Fibroblast of pulmonary artery (primary cell): ENCODE measurements at regions not wholly inside any gene's neighbourhood (a gene's known extent, or its start where the extent isn't known, plus 50 kb on each side); places are given as distances from the start of the nearest gene placed in this dataset.

Experiments
- DNase-seq: peaks from one replicate; pipeline ENCODE4 v3.0.0-alpha.2; 2010; ENCODE audit warnings: low read depth
- H3K4me3 ChIP-seq: replicated peaks from 2 replicates; pipeline ENCODE4 v1.5.1; 2011; ENCODE audit warnings: low read depth, mild to moderate bottlenecking, control low read depth, low read length, moderate library complexity
- TF ChIP-seq, protein P1 (sequence below): IDR thresholded peaks from 2 replicates; pipeline ENCODE4 v1.5.1; 2011; ENCODE audit warnings: mild to moderate bottlenecking, control low read depth, low read length, inconsistent platforms; ENCODE audit errors: missing control alignments

DNA sequence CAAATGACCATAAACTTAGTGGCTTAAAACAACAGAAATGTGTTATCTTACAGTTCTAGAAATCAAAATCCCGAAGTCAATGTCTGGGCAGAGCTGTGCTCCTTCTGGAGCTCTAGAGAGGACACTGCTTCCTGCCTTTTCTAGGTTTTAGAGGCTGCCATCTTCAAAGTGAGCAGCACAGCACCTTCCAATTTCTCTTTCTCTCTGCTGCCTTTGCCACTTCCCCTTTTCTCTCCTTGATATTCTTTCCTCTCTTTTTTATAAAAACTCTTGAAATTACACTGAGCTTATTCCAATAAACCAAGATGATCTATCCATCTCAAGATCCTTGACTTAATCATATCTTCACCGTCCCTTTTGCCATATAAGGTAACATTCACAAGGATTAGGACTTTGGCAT, 616.9 kb downstream of the PLPP3 start:
- TF ChIP-seq, protein P1, sequence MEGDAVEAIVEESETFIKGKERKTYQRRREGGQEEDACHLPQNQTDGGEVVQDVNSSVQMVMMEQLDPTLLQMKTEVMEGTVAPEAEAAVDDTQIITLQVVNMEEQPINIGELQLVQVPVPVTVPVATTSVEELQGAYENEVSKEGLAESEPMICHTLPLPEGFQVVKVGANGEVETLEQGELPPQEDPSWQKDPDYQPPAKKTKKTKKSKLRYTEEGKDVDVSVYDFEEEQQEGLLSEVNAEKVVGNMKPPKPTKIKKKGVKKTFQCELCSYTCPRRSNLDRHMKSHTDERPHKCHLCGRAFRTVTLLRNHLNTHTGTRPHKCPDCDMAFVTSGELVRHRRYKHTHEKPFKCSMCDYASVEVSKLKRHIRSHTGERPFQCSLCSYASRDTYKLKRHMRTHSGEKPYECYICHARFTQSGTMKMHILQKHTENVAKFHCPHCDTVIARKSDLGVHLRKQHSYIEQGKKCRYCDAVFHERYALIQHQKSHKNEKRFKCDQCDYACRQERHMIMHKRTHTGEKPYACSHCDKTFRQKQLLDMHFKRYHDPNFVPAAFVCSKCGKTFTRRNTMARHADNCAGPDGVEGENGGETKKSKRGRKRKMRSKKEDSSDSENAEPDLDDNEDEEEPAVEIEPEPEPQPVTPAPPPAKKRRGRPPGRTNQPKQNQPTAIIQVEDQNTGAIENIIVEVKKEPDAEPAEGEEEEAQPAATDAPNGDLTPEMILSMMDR: no peak
- no peak overlapping the region for H3K4me3 ChIP-seq
- DNase-seq: no peak

DNA sequence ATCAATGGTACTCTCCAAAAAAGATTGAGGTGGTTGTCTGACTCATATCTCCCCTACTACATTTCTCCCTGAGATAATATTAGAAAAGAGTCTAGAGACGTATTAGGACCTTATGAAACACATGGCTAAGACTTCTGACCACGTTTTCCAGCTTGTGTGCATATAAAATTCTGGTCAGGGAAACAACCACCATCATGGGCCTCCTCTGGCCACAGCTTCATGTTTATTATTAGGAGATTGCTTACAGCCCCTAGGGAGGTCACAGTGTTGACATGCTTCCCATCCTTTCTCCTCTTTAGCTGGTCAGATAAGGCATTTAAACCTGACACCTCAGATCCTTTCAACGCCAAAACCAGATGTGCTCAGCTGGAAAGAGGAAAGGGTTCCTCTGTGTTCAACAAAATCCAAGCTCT, 620.2 kb downstream of the PLPP3 start:
- no peak overlapping the region for H3K4me3 ChIP-seq
- TF ChIP-seq, protein P1: no peak
- no peak for DNase-seq

DNA sequence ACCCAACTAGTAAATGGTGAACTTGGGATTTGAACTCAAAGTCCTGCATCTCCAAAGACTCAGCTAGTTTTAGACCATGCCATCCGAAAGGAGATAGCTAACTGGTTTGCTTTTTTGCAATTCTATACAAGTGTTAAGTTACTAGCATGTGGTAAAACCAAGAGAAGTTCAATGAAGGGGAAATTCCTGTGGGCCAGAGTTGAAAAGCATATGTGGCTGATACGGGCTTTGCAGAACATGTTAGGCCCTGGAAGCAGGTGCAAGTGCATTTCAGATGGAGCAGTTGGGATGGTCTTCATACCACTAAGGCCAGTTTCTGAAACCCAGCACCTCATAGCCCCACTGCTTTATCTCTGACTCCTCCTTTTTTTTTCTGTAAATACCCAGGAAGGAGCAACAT, 620.9 kb downstream of the PLPP3 start:
- no peak overlapping the region for H3K4me3 ChIP-seq
- TF ChIP-seq, protein P1: no peak
- no peak for DNase-seq

DNA sequence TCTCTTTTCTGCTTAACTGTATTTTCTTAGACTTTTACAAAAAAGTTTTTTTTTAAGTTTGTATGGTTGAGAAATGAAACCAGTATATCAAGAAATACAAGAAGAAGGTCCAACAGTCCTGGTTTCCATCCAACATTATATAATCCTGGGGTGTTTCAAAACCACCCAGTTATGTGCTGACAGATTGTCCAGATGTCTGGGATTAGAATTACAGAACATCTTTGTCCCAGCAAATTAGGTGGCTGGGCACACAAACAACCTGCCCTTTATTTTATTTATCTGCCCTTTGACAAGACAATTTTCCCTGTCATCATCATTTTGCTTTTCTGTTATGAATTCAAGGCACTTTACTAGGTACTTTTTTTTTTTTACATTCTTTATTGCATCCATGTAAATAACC, 622.1 kb downstream of the PLPP3 start:
- H3K4me3 ChIP-seq: no peak overlapping the region
- TF ChIP-seq, protein P1: no peak
- DNase-seq: no peak

DNA sequence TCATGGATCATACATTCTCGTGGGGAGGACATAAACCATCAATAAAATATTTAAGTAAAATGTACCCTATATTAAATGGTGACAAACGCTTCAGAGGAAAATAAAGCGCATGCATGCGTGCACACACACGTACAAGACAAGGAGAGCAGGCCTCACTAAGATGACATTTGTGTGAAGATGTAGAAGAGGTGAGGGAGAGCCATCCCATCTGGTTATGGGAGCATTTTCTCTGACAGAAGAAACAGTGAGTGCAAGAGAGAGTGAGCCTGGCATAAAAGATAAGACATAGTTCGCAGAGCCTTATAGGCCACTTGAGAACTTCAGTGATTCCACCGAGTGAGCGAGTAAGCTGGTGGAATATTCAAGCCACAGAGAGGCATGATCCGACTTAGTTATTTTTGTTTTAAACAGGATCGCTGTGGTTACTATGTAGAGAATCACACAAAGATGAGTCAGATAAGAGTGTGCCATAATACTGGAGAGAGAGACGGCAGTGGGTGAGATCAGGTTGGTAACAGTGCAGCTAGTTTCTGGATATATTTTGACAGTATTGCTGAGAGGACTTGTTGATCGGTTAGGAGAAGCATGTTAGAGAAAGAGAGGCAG, 624.2 kb downstream of the PLPP3 start:
- no peak overlapping the region for H3K4me3 ChIP-seq
- DNase-seq: peak; percentile 7
- TF ChIP-seq, protein P1: no peak

DNA sequence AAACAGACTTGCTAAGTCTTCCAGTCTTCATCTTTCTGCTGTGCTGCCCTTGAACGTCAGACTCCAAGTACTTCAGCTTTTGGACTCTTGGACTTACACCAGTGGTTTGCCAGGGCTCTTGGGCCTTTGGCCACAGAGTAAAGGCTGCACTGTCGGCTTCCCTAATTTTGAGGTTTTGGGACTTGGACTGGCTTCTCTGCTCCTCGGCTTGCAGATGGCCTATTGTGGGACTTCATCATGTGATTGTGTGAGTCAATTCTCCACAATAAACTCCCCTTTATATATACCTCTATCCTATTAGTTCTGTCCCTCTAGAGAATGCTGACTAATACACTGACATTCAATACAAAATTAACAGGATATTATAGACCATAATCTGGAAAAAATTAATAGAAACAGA, 628.1 kb downstream of the PLPP3 start:
- TF ChIP-seq, protein P1: no peak
- no peak for DNase-seq

DNA sequence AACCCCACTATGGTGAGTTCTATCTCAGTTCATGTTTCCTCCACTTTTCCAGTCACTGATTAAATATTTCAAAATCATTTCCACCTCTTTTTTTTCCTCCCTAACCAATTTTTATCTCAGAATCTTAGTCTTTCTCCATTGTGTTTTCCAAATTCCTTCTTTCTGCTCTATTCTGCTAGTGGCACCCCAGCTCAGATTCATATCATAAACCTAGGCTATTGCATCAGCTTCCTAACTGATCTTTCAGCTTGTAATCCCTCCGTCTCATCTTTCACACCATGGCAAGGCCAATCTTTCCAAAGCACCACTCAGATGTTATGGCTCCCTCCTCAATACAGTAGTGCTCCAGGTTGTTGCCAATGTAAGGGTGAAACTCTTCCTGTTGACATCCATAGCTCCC, 631.9 kb downstream of the PLPP3 start:
- DNase-seq: no peak
- TF ChIP-seq, protein P1: no peak

More for the DNA sequence above, 628.1 kb downstream of the PLPP3 start:
- no peak overlapping the region for H3K4me3 ChIP-seq

More for the DNA sequence above, 631.9 kb downstream of the PLPP3 start:
- H3K4me3 ChIP-seq: no peak overlapping the region
